HG03103 (cell line): ENCODE measurements at regions not wholly inside any gene's neighbourhood (a gene's known extent, or its start where the extent isn't known, plus 50 kb on each side); places are given as distances from the start of the nearest gene placed in this dataset.
"Not testable (repeated sequence)": the region's sequence is repeated elsewhere in the genome, so short reads cannot be mapped to it uniquely, and the experiment has no call there.

ENCODE experiments used
- ATAC-seq: cut with Tn5 transposase; IDR thresholded peaks from one replicate; pipeline ENCODE4 v1.9.1; 2021; ENCODE audit warnings: low read depth; ENCODE audit not compliant: unreplicated experiment

GRCh38 chr2:175834477-175834876 lies 167.6 kb downstream of the LNPK start:
- ATAC-seq, result no peak

GRCh38 chr2:175832866-175833265 lies 169.2 kb downstream of the LNPK start:
- no peak for ATAC-seq

GRCh38 chr2:175829741-175830140 lies 172.3 kb downstream of the LNPK start:
- ATAC-seq, result no peak

GRCh38 chr2:175827856-175828255 lies 174.2 kb downstream of the LNPK start:
- no peak for ATAC-seq

GRCh38 chr2:175824243-175824642 lies 177.8 kb downstream of the LNPK start:
- no peak for ATAC-seq

- no peak for ATAC-seq
Measured at GRCh38 chr2:175823707-175824073, 178.4 kb downstream of the LNPK start.

GRCh38 chr2:175823002-175823706 lies 178.9 kb downstream of the LNPK start:
- ATAC-seq, result no peak

GRCh38 chr2:175817221-175817620 lies 184.8 kb downstream of the LNPK start:
- no peak for ATAC-seq

- ATAC-seq, result no peak
Measured at GRCh38 chr2:175815537-175815936, 186.5 kb downstream of the LNPK start.

- no peak for ATAC-seq
Measured at GRCh38 chr2:175811971-175812370, 190.1 kb downstream of the LNPK start.

GRCh38 chr2:175808858-175809257 lies 193.2 kb downstream of the LNPK start:
- no peak for ATAC-seq

GRCh38 chr2:175808078-175808477 lies 194.0 kb downstream of the LNPK start:
- no peak for ATAC-seq

- no peak for ATAC-seq
Measured at GRCh38 chr2:175807031-175807873, 194.8 kb downstream of the LNPK start.

GRCh38 chr2:175806570-175806969 lies 195.5 kb downstream of the LNPK start:
- no peak for ATAC-seq

GRCh38 chr2:175806125-175806490 lies 196.0 kb downstream of the LNPK start:
- ATAC-seq, result no peak

- ATAC-seq, result no peak
Measured at GRCh38 chr2:175805442-175806124, 196.5 kb downstream of the LNPK start.

- ATAC-seq, result no peak
Measured at GRCh38 chr2:175804122-175804521, 197.9 kb downstream of the LNPK start.

- not testable (repeated sequence) for ATAC-seq
Measured at GRCh38 chr2:175796422-175796821, 205.6 kb downstream of the LNPK start.

- no peak for ATAC-seq
Measured at GRCh38 chr2:175793648-175794047, 208.4 kb downstream of the LNPK start.

GRCh38 chr2:175792881-175793280 lies 209.2 kb downstream of the LNPK start:
- no peak for ATAC-seq

- ATAC-seq, result no peak
Measured at GRCh38 chr2:175792199-175792598, 209.9 kb downstream of the LNPK start.
